GM12878 (cell line): ENCODE measurements at regions not wholly inside any gene's neighbourhood (a gene's known extent, or its start where the extent isn't known, plus 50 kb on each side); places are given as distances from the start of the nearest gene placed in this dataset.

Source experiments
- ATAC-seq: fragments of 200-7000 bp; cut with Tn5 transposase; 3 replicates; pipeline ENCODE4 v1.9.1; 2020; ENCODE audit warnings: mild to moderate bottlenecking, moderate library complexity
- BruUV-seq: library from RNA; stranded (reverse); fragments of 400-500 nt; replicated peaks from 2 replicates; lab custom pipeline; 2021; lab: Mats Ljungman, UMichigan
- CTCF ChIA-PET: fragments of 300-600 bp; sonication (Branson Sonifier 250); formaldehyde crosslinking; extraction: SDS; loops from one replicate; lab custom pipeline; 2021; ENCODE audit warnings: inconsistent platforms; lab: Yijun Ruan, JAX
- POLR2A ChIA-PET: fragments of 350-600 bp; formaldehyde crosslinking; extraction: SDS; loops from one replicate; lab custom pipeline; 2021; ENCODE audit warnings: inconsistent platforms; lab: Charles Lee
- RAD21 ChIA-PET: fragments of 300-600 bp; sonication (Branson Sonifier 250); formaldehyde crosslinking; loops from one replicate; lab custom pipeline; 2023; ENCODE audit warnings: antibody characterized with exemption; ENCODE audit not compliant: unreplicated experiment; lab: Charles Lee
- SMC1A ChIA-PET: fragments of 300-600 bp; sonication (Branson Sonifier 250); formaldehyde crosslinking; loops from one replicate; lab custom pipeline; 2023; ENCODE audit not compliant: unreplicated experiment, uncharacterized antibody; lab: Charles Lee
- DNase-seq: peaks from one replicate; pipeline ENCODE4 v3.0.0-alpha.2; 2011; ENCODE audit warnings: low read depth, low spot score
- FAIRE-seq: peaks from 3 replicates; lab custom pipeline; 2011; peaks lifted over from hg19 to GRCh38; lab: Jason Lieb, UNC
- H2AFZ ChIP-seq: 2 replicates; pipeline ENCODE4 v1.6.0; 2011; ENCODE audit warnings: low read depth, low read length, control low read depth; ENCODE audit not compliant: control insufficient read depth
- H3K27ac ChIP-seq: 2 replicates; pipeline ENCODE4 v1.5.1; 2011; ENCODE audit warnings: control low read depth; ENCODE audit not compliant: control insufficient read depth, insufficient read depth
- H3K27me3 ChIP-seq, 2 experiments: replicated peaks in 1 of 2; 2 replicates each; pipeline versions ENCODE4 v1.6.0 to v1.6.1; 2011; ENCODE audit warnings: low read length in 1 of 2; ENCODE audit not compliant: control insufficient read depth in 2 of 2, insufficient read depth in 2 of 2
- H3K36me3 ChIP-seq, 2 experiments: 2 replicates each; pipeline ENCODE4 v1.5.1; 2011; ENCODE audit warnings: low read length in 1 of 2; ENCODE audit not compliant: control insufficient read depth in 2 of 2, insufficient read depth in 2 of 2
- H3K4me1 ChIP-seq: 2 replicates; pipeline ENCODE4 v1.6.1; 2011; ENCODE audit warnings: mild to moderate bottlenecking, low read length, moderate library complexity, mixed read lengths; ENCODE audit not compliant: control insufficient read depth, insufficient read depth
- H3K4me2 ChIP-seq: 2 replicates; pipeline ENCODE4 v1.6.0; 2011; ENCODE audit warnings: control low read depth; ENCODE audit not compliant: control insufficient read depth, insufficient read depth
- H3K4me3 ChIP-seq: fragments of 200-600 bp; sonication (generic); 2 replicates; pipeline ENCODE4 v1.5.1; 2016
- H3K79me2 ChIP-seq: 2 replicates; pipeline ENCODE4 v1.6.0; 2011; ENCODE audit warnings: low read length; ENCODE audit not compliant: control insufficient read depth, insufficient read depth
- H3K9ac ChIP-seq: 2 replicates; pipeline ENCODE4 v1.8.0; 2011; ENCODE audit warnings: low read length, control low read depth, mixed read lengths; ENCODE audit not compliant: control insufficient read depth, insufficient read depth
- H3K9me3 ChIP-seq: replicated peaks from 3 replicates; pipeline ENCODE4 v1.5.1; 2011; ENCODE audit warnings: mild to moderate bottlenecking, low read length; ENCODE audit not compliant: control insufficient read depth, insufficient read depth
- H4K20me1 ChIP-seq: 2 replicates; pipeline ENCODE4 v1.6.0; 2011; ENCODE audit not compliant: control insufficient read depth, insufficient read depth
- EZH2 ChIP-seq: IDR thresholded peaks from 2 replicates; pipeline ENCODE4 v1.6.1; 2012; ENCODE audit warnings: low read depth, mild to moderate bottlenecking, control low read depth, inconsistent platforms, low read length, borderline replicate concordance; ENCODE audit not compliant: control insufficient read depth
- IRF4 ChIP-seq: IDR thresholded peaks from 2 replicates; pipeline ENCODE4 v1.6.1; 2011; ENCODE audit warnings: low read depth, low read length
- KLF5 ChIP-seq: fragments of 450-650 bp; IDR thresholded peaks from 2 replicates; pipeline ENCODE4 v1.6.1; 2014; ENCODE audit warnings: mild to moderate bottlenecking; ENCODE audit not compliant: partially characterized antibody
- MEF2A ChIP-seq: IDR thresholded peaks from 2 replicates; pipeline ENCODE4 v1.6.1; 2011; ENCODE audit warnings: low read depth, mild to moderate bottlenecking, low read length, moderate library complexity; ENCODE audit not compliant: insufficient read depth
- RBBP5 ChIP-seq: fragments of 200-600 bp; sonication (generic); conservative IDR thresholded peaks from 2 replicates; pipeline ENCODE4 v1.6.1; 2016
- SP1 ChIP-seq: IDR thresholded peaks from one replicate; pipeline ENCODE4 v1.6.1; 2011; ENCODE audit warnings: low read depth, low read length
- ZBED1 ChIP-seq: IDR thresholded peaks from 2 replicates; pipeline ENCODE4 v1.6.1; 2016; ENCODE audit warnings: borderline replicate concordance
- ZNF24 ChIP-seq: fragments of 450-650 bp; IDR thresholded peaks from 2 replicates; pipeline ENCODE4 v1.6.1; 2017; ENCODE audit warnings: antibody characterized with exemption, mild to moderate bottlenecking
- WGBS: methylation state at CpG from one replicate; pipeline ENCODE4 v1.1.6; 2016; ENCODE audit warnings: low lambda C conversion rate; ENCODE audit not compliant: insufficient replicate concordance, insufficient coverage; ENCODE audit errors: missing lambda C conversion rate; 5-methylcytosine and 5-hydroxymethylcytosine counted together
- in situ Hi-C: fragments of 300-500 bp; cut with MboI; formaldehyde crosslinking; loops from 9 replicates; pipeline ENCODE4 v1.14.3; 2018; ENCODE audit warnings: mixed read lengths
- intact Hi-C: fragments of 100-400 bp; cut with micrococcal nuclease; formaldehyde crosslinking; loops from one replicate; pipeline ENCODE4 v1.14.2; 2022; ENCODE audit not compliant: unreplicated experiment
- TF ChIP-seq, protein P1 (sequence below): fragments of 450-650 bp; formaldehyde crosslinking; IDR thresholded peaks from 2 replicates; pipeline ENCODE4 v1.5.0; 2022; ENCODE audit warnings: mild to moderate bottlenecking, missing genetic modification characterization

DNA sequence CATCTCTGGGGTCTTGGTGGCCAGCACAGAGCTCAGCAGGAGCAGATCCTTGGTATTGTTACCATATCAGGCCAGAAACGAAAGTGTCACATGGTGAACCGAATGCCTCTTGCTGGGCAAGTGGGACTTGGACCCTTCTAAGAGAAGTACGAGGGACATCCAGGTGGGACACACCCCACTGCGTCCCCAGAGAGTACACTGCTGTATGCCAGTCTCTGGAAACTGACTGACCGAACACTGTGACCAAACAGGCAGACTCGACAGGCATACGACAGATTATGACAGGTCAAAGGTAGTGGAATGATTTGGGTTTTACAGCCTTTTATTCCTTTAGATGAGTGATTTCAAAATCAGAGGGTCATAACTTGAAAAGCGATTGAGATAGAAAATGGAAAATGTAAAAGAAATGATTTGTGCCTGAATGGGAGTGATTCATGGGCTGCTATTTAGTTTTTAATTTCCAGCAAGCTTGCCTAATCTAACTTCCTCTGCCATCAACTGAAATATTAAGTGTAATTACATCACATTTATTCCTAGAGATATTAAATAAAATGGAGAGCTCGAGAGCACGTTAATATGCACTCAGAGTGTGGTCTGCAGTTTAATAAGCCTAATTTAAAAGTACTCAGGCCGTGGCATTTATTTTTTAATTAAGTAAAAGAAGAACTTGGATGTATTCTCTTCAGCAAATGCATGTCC, 63.4 kb upstream of the CTXND1 start:
- no peaks in the 10 kb centered on the region for H4K20me1 ChIP-seq
- H3K79me2 ChIP-seq: no peaks in the 10 kb centered on the region
- FAIRE-seq (peak; percentile 27), DNase-seq (no peak), ATAC-seq (no peak)
- no peak overlapping the region for H3K27ac ChIP-seq
- CTCF ChIA-PET: interaction anchor here (0.6 to 3.0 kb wide), 2 partner anchors 8 to 148 kb away, joined by 4 to 8 read pairs; no protein-coding TSS in a partner anchor
- no peaks in the 10 kb centered on the region for H3K9me3 ChIP-seq
- intact Hi-C loops: no loop called here
- no peaks in the 10 kb centered on the region for H3K4me1 ChIP-seq
- H3K4me2 ChIP-seq: no peak overlapping the region
- BruUV-seq: no TSS peak
- H2AFZ ChIP-seq: no peak overlapping the region
- SMC1A ChIA-PET: interaction anchor here (1.2 to 2.0 kb wide), 3 partner anchors 8 to 460 kb away, joined by 3 to 4 read pairs (median 3); no protein-coding TSS in a partner anchor
- no peak for TF ChIP-seq SP1
- no peak for TF ChIP-seq EZH2
- TF ChIP-seq KLF5: no peak
- TF ChIP-seq MEF2A: no peak
- TF ChIP-seq, protein P1, sequence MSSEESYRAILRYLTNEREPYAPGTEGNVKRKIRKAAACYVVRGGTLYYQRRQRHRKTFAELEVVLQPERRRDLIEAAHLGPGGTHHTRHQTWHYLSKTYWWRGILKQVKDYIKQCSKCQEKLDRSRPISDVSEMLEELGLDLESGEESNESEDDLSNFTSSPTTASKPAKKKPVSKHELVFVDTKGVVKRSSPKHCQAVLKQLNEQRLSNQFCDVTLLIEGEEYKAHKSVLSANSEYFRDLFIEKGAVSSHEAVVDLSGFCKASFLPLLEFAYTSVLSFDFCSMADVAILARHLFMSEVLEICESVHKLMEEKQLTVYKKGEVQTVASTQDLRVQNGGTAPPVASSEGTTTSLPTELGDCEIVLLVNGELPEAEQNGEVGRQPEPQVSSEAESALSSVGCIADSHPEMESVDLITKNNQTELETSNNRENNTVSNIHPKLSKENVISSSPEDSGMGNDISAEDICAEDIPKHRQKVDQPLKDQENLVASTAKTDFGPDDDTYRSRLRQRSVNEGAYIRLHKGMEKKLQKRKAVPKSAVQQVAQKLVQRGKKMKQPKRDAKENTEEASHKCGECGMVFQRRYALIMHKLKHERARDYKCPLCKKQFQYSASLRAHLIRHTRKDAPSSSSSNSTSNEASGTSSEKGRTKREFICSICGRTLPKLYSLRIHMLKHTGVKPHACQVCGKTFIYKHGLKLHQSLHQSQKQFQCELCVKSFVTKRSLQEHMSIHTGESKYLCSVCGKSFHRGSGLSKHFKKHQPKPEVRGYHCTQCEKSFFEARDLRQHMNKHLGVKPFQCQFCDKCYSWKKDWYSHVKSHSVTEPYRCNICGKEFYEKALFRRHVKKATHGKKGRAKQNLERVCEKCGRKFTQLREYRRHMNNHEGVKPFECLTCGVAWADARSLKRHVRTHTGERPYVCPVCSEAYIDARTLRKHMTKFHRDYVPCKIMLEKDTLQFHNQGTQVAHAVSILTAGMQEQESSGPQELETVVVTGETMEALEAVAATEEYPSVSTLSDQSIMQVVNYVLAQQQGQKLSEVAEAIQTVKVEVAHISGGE (CRISPR knock-in tag): no peak
- TF ChIP-seq ZNF24: no peak
- TF ChIP-seq RBBP5: no peak
- TF ChIP-seq ZBED1: no peak
- no peak for TF ChIP-seq IRF4
- H3K36me3 ChIP-seq: no peaks in the 10 kb centered on the region
- H3K27me3 ChIP-seq: no peaks in the 10 kb centered on the region; a peak in 2 of 4 replicates
- RAD21 ChIA-PET: no interaction called here
- no peak overlapping the region for H3K9ac ChIP-seq
- no peak overlapping the region for H3K4me3 ChIP-seq
- WGBS: 24% methylated on average over 11 of the region's 11 CpGs
- in situ Hi-C loops: no loop called here
- POLR2A ChIA-PET: no interaction called here
